CD14-positive monocyte (primary cell): ENCODE measurements at regions not wholly inside any gene's neighbourhood (a gene's known extent, or its start where the extent isn't known, plus 50 kb on each side); places are given as distances from the start of the nearest gene placed in this dataset.

Experiments used
- DNase-seq, 3 donors: peaks; one replicate each; pipeline ENCODE4 v3.0.0-alpha.2; 2011 to 2022
- H2AFZ ChIP-seq: 2 replicates; pipeline ENCODE4 v1.6.0; 2012; ENCODE audit warnings: mild to moderate bottlenecking, low read depth, low read length, inconsistent platforms; ENCODE audit not compliant: insufficient read depth, poor library complexity, severe bottlenecking
- H3K27ac ChIP-seq, 2 donors: 1 replicate in 1 of 2; 2 replicates in 1 of 2; pipeline ENCODE4 v1.5.1; 2012 to 2013; ENCODE audit warnings: low read length in 2 of 2, control low read depth in 1 of 2, inconsistent platforms in 1 of 2, low read depth in 1 of 2, mild to moderate bottlenecking in 1 of 2
- H3K27me3 ChIP-seq, 2 donors: one replicate each; pipeline versions ENCODE4 v1.6.0 to v1.6.1; 2011 to 2013; ENCODE audit warnings: low read length in 2 of 2; ENCODE audit not compliant: control insufficient read depth in 2 of 2, insufficient read depth in 2 of 2
- H3K36me3 ChIP-seq, 2 donors: replicated peaks in 1 of 2; 1 replicate in 1 of 2; 2 replicates in 1 of 2; pipeline versions ENCODE4 v1.5.1 to v1.6.1; 2012 to 2013; ENCODE audit warnings: low read length in 2 of 2, control low read depth in 1 of 2, inconsistent platforms in 1 of 2, mild to moderate bottlenecking in 1 of 2; ENCODE audit not compliant: insufficient read depth in 2 of 2, control insufficient read depth in 1 of 2
- H3K4me1 ChIP-seq, 2 donors: 1 replicate in 1 of 2; 2 replicates in 1 of 2; pipeline versions ENCODE4 v1.5.1 to v1.6.1; 2012 to 2013; ENCODE audit warnings: low read length in 2 of 2, control low read depth in 1 of 2, inconsistent platforms in 1 of 2, mild to moderate bottlenecking in 1 of 2, moderate library complexity in 1 of 2; ENCODE audit not compliant: insufficient read depth in 2 of 2, control insufficient read depth in 1 of 2
- H3K4me2 ChIP-seq: replicated peaks from 2 replicates; pipeline ENCODE3; 2012; ENCODE audit warnings: low read length, moderate library complexity, mild to moderate bottlenecking; ENCODE audit not compliant: poor library complexity, severe bottlenecking; ENCODE audit errors: extremely low read depth
- H3K4me3 ChIP-seq, 3 experiments: fragments of 200-600 bp in 1 of 3; sonication (generic) in 1 of 3; replicated peaks in 1 of 3; 1 replicate in 2 of 3; 2 replicates in 1 of 3; pipeline ENCODE4 v1.5.1; 2011 to 2013; ENCODE audit warnings: low read length in 3 of 3, mild to moderate bottlenecking in 3 of 3, control low read depth in 2 of 3, low read depth in 2 of 3, inconsistent platforms in 1 of 3, moderate library complexity in 1 of 3
- H3K79me2 ChIP-seq: 2 replicates; pipeline ENCODE4 v1.6.0; 2012; ENCODE audit warnings: mild to moderate bottlenecking, control low read depth, inconsistent platforms, low read length, moderate library complexity; ENCODE audit not compliant: insufficient read depth
- H3K9ac ChIP-seq: 2 replicates; pipeline ENCODE4 v1.6.0; 2017; ENCODE audit warnings: low read length, mild to moderate bottlenecking; ENCODE audit not compliant: insufficient read depth, poor library complexity, severe bottlenecking
- H3K9me3 ChIP-seq, 2 donors: replicated peaks in 1 of 2; 1 replicate in 1 of 2; 2 replicates in 1 of 2; pipeline versions ENCODE4 v1.5.1 to v1.6.1; 2012 to 2013; ENCODE audit warnings: low read length in 2 of 2, control low read depth in 1 of 2; ENCODE audit not compliant: control insufficient read depth in 1 of 2, insufficient read depth in 1 of 2
- H4K20me1 ChIP-seq: 2 replicates; pipeline ENCODE4 v1.6.0; 2012; ENCODE audit warnings: mild to moderate bottlenecking, low read length, control low read depth, moderate library complexity; ENCODE audit not compliant: insufficient read depth
- H3K27ac Mint-ChIP-seq, 7 donors: one replicate each; pipeline ENCODE4 v1.8.0; 2020; ENCODE audit warnings: mild to moderate bottlenecking in 7 of 7, mixed read lengths in 7 of 7, moderate library complexity in 6 of 7, inconsistent platforms in 2 of 7
- H3K27me3 Mint-ChIP-seq, 3 donors: one replicate each; pipeline ENCODE4 v1.8.0; 2021 to 2022; ENCODE audit warnings: low read depth in 3 of 3, mild to moderate bottlenecking in 3 of 3, mixed read lengths in 3 of 3, moderate library complexity in 3 of 3, inconsistent platforms in 1 of 3
- H3K36me3 Mint-ChIP-seq, 2 donors: one replicate each; pipeline ENCODE4 v1.8.0; 2020; ENCODE audit warnings: mixed read lengths in 2 of 2, inconsistent platforms in 1 of 2, mild to moderate bottlenecking in 1 of 2
- H3K4me1 Mint-ChIP-seq: one replicate; pipeline ENCODE4 v1.8.0; 2020; ENCODE audit warnings: mild to moderate bottlenecking, mixed read lengths
- H3K4me3 Mint-ChIP-seq, 2 donors: one replicate each; pipeline ENCODE4 v1.8.0; 2020; ENCODE audit warnings: mild to moderate bottlenecking in 2 of 2, mixed read lengths in 2 of 2, moderate library complexity in 1 of 2
- H3K9me3 Mint-ChIP-seq, 7 donors: one replicate each; pipeline ENCODE4 v1.8.0; 2020 to 2022; ENCODE audit warnings: mixed read lengths in 7 of 7, mild to moderate bottlenecking in 6 of 7, moderate library complexity in 6 of 7, inconsistent platforms in 2 of 7
- CTCF ChIP-seq: fragments of 200-600 bp; IDR thresholded peaks from one replicate; pipeline ENCODE4 v1.8.0; 2022; ENCODE audit warnings: antibody characterized with exemption, mild to moderate bottlenecking
- WGBS: methylation state at CpG from one replicate; pipeline ENCODE4 v1.1.5; 2013; ENCODE audit warnings: missing lambda C conversion rate; ENCODE audit not compliant: insufficient coverage; 5-methylcytosine and 5-hydroxymethylcytosine counted together
- intact Hi-C, 2 donors: fragments of 100-400 bp; cut with micrococcal nuclease; formaldehyde crosslinking; loops; one replicate each; pipeline versions ENCODE4 v1.15.0 to v1.15.1; 2023

- Histone ChIP-seq H3K9me3 (peaks cover 0 to 8% of the 10 kb centered on the region in 2 donors), H3K4me2 (no peak overlapping the region), H3K27ac (no peak overlapping the region), H2AFZ (no peak overlapping the region), H3K79me2 (no peaks in the 10 kb centered on the region), H4K20me1 (no peaks in the 10 kb centered on the region), H3K9ac (no peak overlapping the region), H3K27me3 (no peaks in the 10 kb centered on the region), H3K4me3 (no peak overlapping the region), H3K36me3 (no peaks in the 10 kb centered on the region), H3K4me1 (no peaks in the 10 kb centered on the region)
- Mint-ChIP-seq H3K27ac (no peak overlapping the region), H3K4me3 (no peak overlapping the region), H3K27me3 (peaks cover 0 to 6% (median 0%) of the 10 kb centered on the region in 3 donors), H3K36me3 (no peaks in the 10 kb centered on the region), H3K9me3 (peaks cover 0 to 14% (median 3%) of the 10 kb centered on the region in 7 donors), H3K4me1 (no peaks in the 10 kb centered on the region)
- WGBS: 71% methylated on average over 1 of the region's 4 CpGs
- intact Hi-C loops: no loop called here
- no peak for TF ChIP-seq CTCF
- DNase-seq: no peak
These were observed 565.7 kb downstream of the EFNB2 start for GRCh38 chr13:105969761-105970160.

GRCh38 chr13:105965910-105966309, 569.6 kb downstream of the EFNB2 start:
- no peaks in the 10 kb centered on the region for H3K36me3 Mint-ChIP-seq
- no peaks in the 10 kb centered on the region for H3K27me3 ChIP-seq
- H3K4me3 ChIP-seq: no peak overlapping the region
- H3K4me1 ChIP-seq: no peaks in the 10 kb centered on the region
- DNase-seq: no peak
- H3K36me3 ChIP-seq: no peaks in the 10 kb centered on the region
- H3K9me3 ChIP-seq: peaks cover 0 to 8% of the 10 kb centered on the region in 2 donors
- no peak overlapping the region for H3K9ac ChIP-seq
- no peak overlapping the region for H3K4me3 Mint-ChIP-seq
- H3K9me3 Mint-ChIP-seq: peaks cover 0 to 15% (median 10%) of the 10 kb centered on the region in 7 donors
- WGBS: 83% methylated on average over 3 of the region's 7 CpGs
- H3K79me2 ChIP-seq: no peaks in the 10 kb centered on the region
- H4K20me1 ChIP-seq: no peaks in the 10 kb centered on the region
- H3K4me2 ChIP-seq: no peak overlapping the region
- intact Hi-C loops: no loop called here
- H3K27me3 Mint-ChIP-seq: peaks cover 0 to 4% (median 0%) of the 10 kb centered on the region in 3 donors
- no peak overlapping the region for H2AFZ ChIP-seq
- H3K27ac ChIP-seq: no peak overlapping the region
- no peak overlapping the region for H3K27ac Mint-ChIP-seq
- H3K4me1 Mint-ChIP-seq: no peaks in the 10 kb centered on the region
- no peak for TF ChIP-seq CTCF
